Colonic mucosa (tissue), 4 donors: ENCODE measurements at regions not wholly inside any gene's neighbourhood (a gene's known extent, or its start where the extent isn't known, plus 50 kb on each side); places are given as distances from the start of the nearest gene placed in this dataset.
"Not testable (repeated sequence)": the region's sequence is repeated elsewhere in the genome, so short reads cannot be mapped to it uniquely, and the experiment has no call there.

Experiments used
- DNase-seq: peaks from one replicate; pipeline ENCODE4 v3.0.0-alpha.2; 2020
- H3K27ac ChIP-seq: fragments of 200-600 bp; one replicate; pipeline ENCODE4 v1.8.0; 2021
- H3K27me3 ChIP-seq: fragments of 200-600 bp; one replicate; pipeline ENCODE4 v1.8.0; 2021
- H3K36me3 ChIP-seq: fragments of 200-600 bp; one replicate; pipeline ENCODE4 v1.8.0; 2021
- H3K4me1 ChIP-seq: fragments of 200-600 bp; one replicate; pipeline ENCODE4 v1.8.0; 2021; ENCODE audit warnings: mild to moderate bottlenecking
- H3K4me3 ChIP-seq: fragments of 200-600 bp; one replicate; pipeline ENCODE4 v1.8.0; 2021
- H3K9ac ChIP-seq, 2 donors: one replicate each; pipeline ENCODE4 v1.7.0; 2013; ENCODE audit warnings: control low read depth in 2 of 2, low read depth in 2 of 2, low read length in 2 of 2
- H3K9me3 ChIP-seq: fragments of 200-600 bp; one replicate; pipeline ENCODE4 v1.8.0; 2021
- intact Hi-C: fragments of 100-400 bp; cut with DNase I; formaldehyde crosslinking; loops from one replicate; pipeline ENCODE4 v1.14.1; 2022
- TF ChIP-seq, protein P1 (sequence below): fragments of 200-600 bp; IDR thresholded peaks from one replicate; pipeline ENCODE4 v1.8.0; 2022; ENCODE audit warnings: antibody characterized with exemption, mild to moderate bottlenecking
- donor health status: healthy.
- donor health status: DM: no; HTN: no; CAD: no.
- donor health status: DM: no; HTN: no; CAD: no.

DNA sequence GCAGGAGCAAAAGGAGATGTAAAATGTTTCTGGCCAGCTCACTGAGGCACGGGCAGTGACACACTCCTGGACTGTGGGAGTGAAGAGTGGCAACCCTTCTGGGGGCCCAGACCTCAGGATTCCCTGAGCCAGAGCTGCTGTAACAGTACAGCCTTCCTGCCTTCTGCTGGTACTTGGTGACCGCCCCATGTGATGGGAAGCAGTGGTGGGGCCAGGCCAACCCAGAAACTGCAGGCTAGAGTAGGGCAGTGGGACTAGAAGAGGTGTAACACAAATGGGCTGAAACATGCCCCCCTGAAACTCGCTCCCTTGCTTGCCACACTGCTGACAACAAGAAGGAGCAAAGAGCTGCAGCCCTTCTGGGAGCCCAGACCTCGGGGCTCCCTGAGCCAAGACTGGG is 217.1 kb upstream of the TRPC4 start:
- intact Hi-C loops: no loop called here
- Histone ChIP-seq H3K4me1 (no peaks in the 10 kb centered on the region), H3K9ac (no peak overlapping the region), H3K4me3 (no peak overlapping the region), H3K36me3 (no peaks in the 10 kb centered on the region), H3K27ac (no peak overlapping the region), H3K9me3 (no peaks in the 10 kb centered on the region), H3K27me3 (no peaks in the 10 kb centered on the region)
- no peak for DNase-seq
- TF ChIP-seq, protein P1, sequence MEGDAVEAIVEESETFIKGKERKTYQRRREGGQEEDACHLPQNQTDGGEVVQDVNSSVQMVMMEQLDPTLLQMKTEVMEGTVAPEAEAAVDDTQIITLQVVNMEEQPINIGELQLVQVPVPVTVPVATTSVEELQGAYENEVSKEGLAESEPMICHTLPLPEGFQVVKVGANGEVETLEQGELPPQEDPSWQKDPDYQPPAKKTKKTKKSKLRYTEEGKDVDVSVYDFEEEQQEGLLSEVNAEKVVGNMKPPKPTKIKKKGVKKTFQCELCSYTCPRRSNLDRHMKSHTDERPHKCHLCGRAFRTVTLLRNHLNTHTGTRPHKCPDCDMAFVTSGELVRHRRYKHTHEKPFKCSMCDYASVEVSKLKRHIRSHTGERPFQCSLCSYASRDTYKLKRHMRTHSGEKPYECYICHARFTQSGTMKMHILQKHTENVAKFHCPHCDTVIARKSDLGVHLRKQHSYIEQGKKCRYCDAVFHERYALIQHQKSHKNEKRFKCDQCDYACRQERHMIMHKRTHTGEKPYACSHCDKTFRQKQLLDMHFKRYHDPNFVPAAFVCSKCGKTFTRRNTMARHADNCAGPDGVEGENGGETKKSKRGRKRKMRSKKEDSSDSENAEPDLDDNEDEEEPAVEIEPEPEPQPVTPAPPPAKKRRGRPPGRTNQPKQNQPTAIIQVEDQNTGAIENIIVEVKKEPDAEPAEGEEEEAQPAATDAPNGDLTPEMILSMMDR: no peak

DNA sequence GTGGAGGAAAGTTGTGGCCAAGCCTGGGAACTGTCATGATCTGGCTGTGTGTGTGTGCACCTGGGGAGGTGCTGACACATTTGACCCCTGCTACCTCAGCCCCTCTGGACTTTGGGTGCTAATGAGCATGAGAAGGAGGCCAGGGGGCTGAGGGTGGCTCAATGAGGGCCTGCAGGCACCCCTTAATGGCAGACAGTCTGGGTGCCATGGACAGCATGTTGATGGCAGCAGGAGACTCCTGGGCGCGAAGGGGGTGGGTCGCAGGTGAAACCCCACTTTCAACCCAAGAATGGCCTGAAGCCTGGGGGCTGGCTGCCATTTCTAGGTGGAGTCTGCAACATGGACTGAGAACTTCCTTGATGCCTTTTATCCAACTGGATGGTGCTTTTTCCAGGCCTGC is 216.4 kb upstream of the TRPC4 start:
- Histone ChIP-seq H3K4me1 (no peaks in the 10 kb centered on the region), H3K4me3 (no peak overlapping the region), H3K9me3 (no peaks in the 10 kb centered on the region), H3K27ac (no peak overlapping the region), H3K9ac (no peak overlapping the region), H3K27me3 (no peaks in the 10 kb centered on the region), H3K36me3 (no peaks in the 10 kb centered on the region)
- intact Hi-C loops: no loop called here
- TF ChIP-seq, protein P1: no peak
- DNase-seq: no peak

DNA sequence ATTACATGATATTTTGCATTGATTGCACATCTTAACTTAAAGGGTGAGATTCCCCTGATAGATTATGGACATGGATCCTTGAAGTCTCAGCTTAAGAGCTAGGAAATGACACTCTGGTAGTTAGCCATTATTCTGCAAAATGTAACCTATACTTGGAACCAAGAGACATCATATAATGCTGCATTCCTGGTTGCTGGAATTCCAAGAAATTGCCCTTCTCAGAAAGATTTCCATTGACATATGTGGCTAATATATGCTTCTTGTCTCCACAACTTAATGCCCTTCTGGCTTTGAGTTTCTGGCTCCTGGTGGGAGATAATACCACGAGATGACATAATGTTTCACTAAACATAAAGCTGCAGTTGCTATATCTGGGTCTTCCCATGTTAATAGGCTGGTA is 204.4 kb upstream of the TRPC4 start:
- Histone ChIP-seq H3K27ac (no peak overlapping the region), H3K4me1 (no peaks in the 10 kb centered on the region), H3K4me3 (no peak overlapping the region), H3K9me3 (no peaks in the 10 kb centered on the region), H3K36me3 (no peaks in the 10 kb centered on the region), H3K9ac (no peak overlapping the region), H3K27me3 (no peaks in the 10 kb centered on the region)
- no peak for DNase-seq
- TF ChIP-seq, protein P1: no peak
- intact Hi-C loops: no loop called here

DNA sequence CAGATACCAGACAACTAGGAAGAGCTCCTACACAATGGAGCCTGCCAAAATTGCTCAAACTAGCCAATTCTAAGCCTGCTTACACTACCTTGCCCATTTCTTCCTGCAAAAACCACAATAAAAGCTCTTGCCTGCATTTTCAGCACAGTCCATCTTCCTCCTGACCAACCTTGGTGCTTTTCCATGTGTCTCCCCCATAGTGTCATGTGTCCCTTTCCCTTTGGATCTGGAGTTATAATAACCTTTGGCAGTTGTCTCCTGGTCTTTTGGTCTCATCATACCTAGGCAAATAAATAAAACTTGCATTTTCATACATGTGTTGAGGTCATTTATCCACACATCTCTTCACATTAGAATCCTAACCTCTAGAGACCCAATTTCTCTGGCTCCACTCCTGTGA is 203.1 kb upstream of the TRPC4 start:
- Histone ChIP-seq H3K27me3 (no peaks in the 10 kb centered on the region), H3K27ac (no peak overlapping the region), H3K9me3 (no peaks in the 10 kb centered on the region), H3K4me1 (no peaks in the 10 kb centered on the region), H3K9ac (no peak overlapping the region), H3K4me3 (no peak overlapping the region), H3K36me3 (no peaks in the 10 kb centered on the region)
- intact Hi-C loops: no loop called here
- DNase-seq: no peak
- TF ChIP-seq, protein P1: no peak

DNA sequence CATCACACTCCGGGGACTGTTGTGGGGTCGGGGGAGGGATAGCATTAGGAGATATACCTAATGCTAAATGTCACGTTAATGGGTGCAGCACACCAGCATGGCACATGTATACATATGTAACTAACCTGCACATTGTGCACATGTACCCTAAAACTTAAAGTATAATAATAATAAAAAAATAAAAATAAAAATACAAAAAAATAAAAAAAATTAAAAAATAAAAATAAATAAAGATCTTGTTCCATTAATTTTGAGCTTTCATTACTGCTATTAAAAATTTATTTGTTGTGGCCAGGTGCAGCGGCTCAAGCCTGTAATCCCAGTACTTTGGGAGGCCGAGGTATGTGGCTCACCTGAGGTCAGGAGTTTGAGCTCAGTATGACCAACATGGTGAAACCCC is 201.8 kb upstream of the TRPC4 start:
- H3K27me3 ChIP-seq, intact Hi-C loops, H3K9me3 ChIP-seq, H3K36me3 ChIP-seq, H3K4me1 ChIP-seq, H3K4me3 ChIP-seq, H3K27ac ChIP-seq, DNase-seq, H3K9ac ChIP-seq: not testable (repeated sequence)

DNA sequence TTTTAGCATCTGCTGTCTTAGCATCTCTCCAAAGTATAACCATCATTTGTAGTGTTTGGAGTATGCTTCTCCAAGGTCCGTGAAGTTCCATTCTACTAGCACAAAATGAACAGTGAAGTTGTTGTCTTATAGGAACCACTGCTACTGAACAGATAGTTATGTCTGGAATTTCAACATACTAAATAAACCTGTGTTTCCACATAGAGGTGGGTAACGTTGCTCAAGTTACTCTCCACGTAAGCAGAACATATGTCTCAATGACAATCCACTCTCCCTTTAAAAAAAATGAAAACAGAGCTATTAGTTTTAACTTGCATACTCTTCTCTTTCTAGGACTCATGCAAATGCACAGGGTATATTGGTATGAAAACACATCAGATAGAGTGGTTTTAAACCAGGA is 184.3 kb upstream of the TRPC4 start:
- Histone ChIP-seq H3K27ac (no peak overlapping the region), H3K9me3 (no peaks in the 10 kb centered on the region), H3K4me1 (no peaks in the 10 kb centered on the region), H3K27me3 (no peaks in the 10 kb centered on the region), H3K4me3 (no peak overlapping the region), H3K36me3 (no peaks in the 10 kb centered on the region), H3K9ac (no peak overlapping the region)
- intact Hi-C loops: no loop called here
- DNase-seq: no peak
- TF ChIP-seq, protein P1: no peak
